ENCODE measurements at regions not wholly inside any gene's neighbourhood (a gene's known extent, or its start where the extent isn't known, plus 50 kb on each side); places are given as distances from the start of the nearest gene placed in this dataset.

- no peak for DNase-seq
Observed at GRCh38 chr22:48369789-48370507, 1457.7 kb downstream of the BRD1 start.

GRCh38 chr22:48368975-48369525, 1458.6 kb downstream of the BRD1 start:
- DNase-seq = no peak

- no peak for DNase-seq
Observed at GRCh38 chr22:48367731-48368130, 1459.9 kb downstream of the BRD1 start.

GRCh38 chr22:48366591-48366990, 1461.1 kb downstream of the BRD1 start:
- no peak for DNase-seq

- DNase-seq = no peak
Observed at GRCh38 chr22:48366056-48366455, 1461.6 kb downstream of the BRD1 start.

- DNase-seq = no peak
Observed at GRCh38 chr22:48365386-48365785, 1462.3 kb downstream of the BRD1 start.

GRCh38 chr22:48362721-48363404, 1464.8 kb downstream of the BRD1 start:
- no peak for DNase-seq

- DNase-seq = no peak
Observed at GRCh38 chr22:48361099-48361639, 1466.5 kb downstream of the BRD1 start.

GRCh38 chr22:48359613-48359965, 1468.1 kb downstream of the BRD1 start:
- DNase-seq = no peak

GRCh38 chr22:48358886-48359612, 1468.6 kb downstream of the BRD1 start:
- no peak for DNase-seq

- DNase-seq = no peak
Observed at GRCh38 chr22:48357961-48358360, 1469.7 kb downstream of the BRD1 start.

GRCh38 chr22:48357196-48357595, 1470.5 kb downstream of the BRD1 start:
- no peak for DNase-seq

GRCh38 chr22:48356731-48357130, 1470.9 kb downstream of the BRD1 start:
- no peak for DNase-seq

GRCh38 chr22:48354096-48354495, 1473.6 kb downstream of the BRD1 start:
- DNase-seq = no peak

- no peak for DNase-seq
Observed at GRCh38 chr22:48353116-48353947, 1474.3 kb downstream of the BRD1 start.

- no peak for DNase-seq
Observed at GRCh38 chr22:48352086-48352911, 1475.4 kb downstream of the BRD1 start.

- DNase-seq = no peak
Observed at GRCh38 chr22:48351376-48352085, 1476.1 kb downstream of the BRD1 start.

- DNase-seq = no peak
Observed at GRCh38 chr22:48350456-48350855, 1477.2 kb downstream of the BRD1 start.

GRCh38 chr22:48348855-48349254, 1478.8 kb downstream of the BRD1 start:
- DNase-seq = no peak

- no peak for DNase-seq
Observed at GRCh38 chr22:48347311-48347710, 1480.4 kb downstream of the BRD1 start.

- DNase-seq = no peak
Observed at GRCh38 chr22:48346911-48347310, 1480.8 kb downstream of the BRD1 start.
